Subcutaneous abdominal adipose tissue (tissue), 5 donors: ENCODE measurements at regions not wholly inside any gene's neighbourhood (a gene's known extent, or its start where the extent isn't known, plus 50 kb on each side); places are given as distances from the start of the nearest gene placed in this dataset.

ENCODE experiments used
- H3K27ac ChIP-seq: one replicate; pipeline ENCODE4 v1.7.0; 2013; ENCODE audit warnings: low read depth, mild to moderate bottlenecking, inconsistent platforms, low read length, moderate library complexity
- H3K27me3 ChIP-seq, 5 donors: one replicate each; pipeline ENCODE4 v1.7.0; 2013; ENCODE audit warnings: low read length in 5 of 5, inconsistent platforms in 1 of 5; ENCODE audit not compliant: control insufficient read depth in 5 of 5, insufficient read depth in 4 of 5
- H3K36me3 ChIP-seq, 5 donors: one replicate each; pipeline ENCODE4 v1.7.0; 2013; ENCODE audit warnings: low read length in 5 of 5; ENCODE audit not compliant: control insufficient read depth in 5 of 5, insufficient read depth in 5 of 5
- H3K4me1 ChIP-seq, 5 donors: one replicate each; pipeline ENCODE4 v1.7.0; 2013; ENCODE audit warnings: low read length in 5 of 5, mild to moderate bottlenecking in 3 of 5, moderate library complexity in 1 of 5; ENCODE audit not compliant: control insufficient read depth in 5 of 5, insufficient read depth in 5 of 5
- H3K4me3 ChIP-seq, 5 donors: one replicate each; pipeline ENCODE4 v1.7.0; 2013; ENCODE audit warnings: low read length in 5 of 5, low read depth in 1 of 5
- H3K9ac ChIP-seq, 5 donors: one replicate each; pipeline ENCODE4 v1.7.0; 2013; ENCODE audit warnings: low read length in 5 of 5, mild to moderate bottlenecking in 4 of 5, moderate library complexity in 3 of 5
- H3K9me3 ChIP-seq, 5 donors: one replicate each; pipeline ENCODE4 v1.7.0; 2013; ENCODE audit warnings: low read length in 5 of 5; ENCODE audit not compliant: control insufficient read depth in 5 of 5
- donor health status: healthy.
- donor health status: healthy.
- donor health status: healthy.
- donor health status: healthy.
- donor health status: healthy.

GRCh38 chr10:78727251-78727650 lies 341.5 kb upstream of the ZMIZ1 start:
- peaks cover 0 to 2% (median 0%) of the 10 kb centered on the region in 5 donors for H3K27me3 ChIP-seq
- no peaks in the 10 kb centered on the region for H3K36me3 ChIP-seq
- no peak overlapping the region for H3K27ac ChIP-seq
- no peaks in the 10 kb centered on the region for H3K9me3 ChIP-seq
- no peaks in the 10 kb centered on the region for H3K4me1 ChIP-seq
- no peak overlapping the region for H3K4me3 ChIP-seq
- H3K9ac ChIP-seq = no peak overlapping the region

GRCh38 chr10:78727728-78728127 lies 341.0 kb upstream of the ZMIZ1 start:
- Histone ChIP-seq H3K27me3 (peaks cover 0 to 3% (median 0%) of the 10 kb centered on the region in 5 donors), H3K4me1 (no peaks in the 10 kb centered on the region), H3K9ac (no peak overlapping the region), H3K9me3 (no peaks in the 10 kb centered on the region), H3K36me3 (no peaks in the 10 kb centered on the region), H3K4me3 (no peak overlapping the region), H3K27ac (no peak overlapping the region)

- H3K36me3 ChIP-seq = no peaks in the 10 kb centered on the region
- H3K27me3 ChIP-seq = peaks cover 0 to 3% (median 0%) of the 10 kb centered on the region in 5 donors
- H3K4me1 ChIP-seq = no peaks in the 10 kb centered on the region
- H3K9ac ChIP-seq = no peak overlapping the region
- H3K27ac ChIP-seq = no peak overlapping the region
- no peak overlapping the region for H3K4me3 ChIP-seq
- no peaks in the 10 kb centered on the region for H3K9me3 ChIP-seq
Observed at GRCh38 chr10:78728176-78728575, 340.6 kb upstream of the ZMIZ1 start.

GRCh38 chr10:78729366-78729765 lies 339.4 kb upstream of the ZMIZ1 start:
- Histone ChIP-seq H3K9ac (no peak overlapping the region), H3K9me3 (no peaks in the 10 kb centered on the region), H3K27ac (no peak overlapping the region), H3K4me1 (no peaks in the 10 kb centered on the region), H3K27me3 (peaks cover 0 to 9% (median 0%) of the 10 kb centered on the region in 5 donors), H3K4me3 (no peak overlapping the region), H3K36me3 (no peaks in the 10 kb centered on the region)

- Histone ChIP-seq H3K9ac (no peak overlapping the region), H3K27ac (no peak overlapping the region), H3K9me3 (no peaks in the 10 kb centered on the region), H3K27me3 (peaks cover 0 to 9% (median under 1%) of the 10 kb centered on the region in 5 donors), H3K36me3 (no peaks in the 10 kb centered on the region), H3K4me3 (no peak overlapping the region), H3K4me1 (no peaks in the 10 kb centered on the region)
Observed at GRCh38 chr10:78729800-78730199, 339.0 kb upstream of the ZMIZ1 start.

- Histone ChIP-seq H3K27me3 (peaks cover 0 to 9% (median 3%) of the 10 kb centered on the region in 5 donors), H3K27ac (no peak overlapping the region), H3K9me3 (no peaks in the 10 kb centered on the region), H3K4me3 (no peak overlapping the region), H3K4me1 (no peaks in the 10 kb centered on the region), H3K9ac (no peak overlapping the region), H3K36me3 (no peaks in the 10 kb centered on the region)
Observed at GRCh38 chr10:78730754-78731153, 338.0 kb upstream of the ZMIZ1 start.

- Histone ChIP-seq H3K4me1 (no peaks in the 10 kb centered on the region), H3K4me3 (no peak overlapping the region), H3K27me3 (peaks cover 0 to 9% (median 3%) of the 10 kb centered on the region in 5 donors), H3K27ac (no peak overlapping the region), H3K9me3 (no peaks in the 10 kb centered on the region), H3K36me3 (no peaks in the 10 kb centered on the region), H3K9ac (no peak overlapping the region)
Observed at GRCh38 chr10:78731675-78732074, 337.1 kb upstream of the ZMIZ1 start.

- Histone ChIP-seq H3K36me3 (no peaks in the 10 kb centered on the region), H3K9ac (no peak overlapping the region), H3K27ac (no peak overlapping the region), H3K27me3 (peaks cover 0 to 9% (median 3%) of the 10 kb centered on the region in 5 donors), H3K9me3 (no peaks in the 10 kb centered on the region), H3K4me3 (no peak overlapping the region), H3K4me1 (no peaks in the 10 kb centered on the region)
Observed at GRCh38 chr10:78732381-78732780, 336.4 kb upstream of the ZMIZ1 start.

- H3K36me3 ChIP-seq = no peaks in the 10 kb centered on the region
- H3K9ac ChIP-seq = no peak overlapping the region
- peaks cover 0 to 9% (median 3%) of the 10 kb centered on the region in 5 donors for H3K27me3 ChIP-seq
- H3K4me1 ChIP-seq = peaks cover 4 to 17% (median 10%) of the 10 kb centered on the region in 5 donors
- no peak overlapping the region for H3K4me3 ChIP-seq
- H3K27ac ChIP-seq = no peak overlapping the region
- H3K9me3 ChIP-seq = no peaks in the 10 kb centered on the region
Observed at GRCh38 chr10:78736926-78737630, 331.7 kb upstream of the ZMIZ1 start.

- no peaks in the 10 kb centered on the region for H3K36me3 ChIP-seq
- no peak overlapping the region for H3K4me3 ChIP-seq
- no peaks in the 10 kb centered on the region for H3K9me3 ChIP-seq
Observed at GRCh38 chr10:78737883-78738856, 330.6 kb upstream of the ZMIZ1 start.

More at GRCh38 chr10:78737883-78738856, 330.6 kb upstream of the ZMIZ1 start:
- H3K27ac ChIP-seq = no peak overlapping the region
- H3K4me1 ChIP-seq = peaks cover 4 to 27% (median 14%) of the 10 kb centered on the region in 5 donors
- no peak overlapping the region for H3K9ac ChIP-seq
- peaks cover 0 to 6% (median 3%) of the 10 kb centered on the region in 5 donors for H3K27me3 ChIP-seq
